SK-N-SH treated with all-trans-retinoic acid at 6 μM for 48 hours (cell line): ENCODE measurements at regions not wholly inside any gene's neighbourhood (a gene's known extent, or its start where the extent isn't known, plus 50 kb on each side); places are given as distances from the start of the nearest gene placed in this dataset.

ENCODE experiments used
- ATAC-seq: fragments of 200-7000 bp; cut with Tn5 transposase; 3 replicates; pipeline ENCODE4 v1.9.1; 2020; ENCODE audit warnings: mild to moderate bottlenecking, moderate library complexity
- BACH2 ChIP-seq: fragments of 250-450 bp; sonication (Bioruptor Pico); IDR thresholded peaks from 2 replicates; pipeline ENCODE4 v1.9.0; 2021; ENCODE audit warnings: mild to moderate bottlenecking, borderline replicate concordance
- CREB5 ChIP-seq: fragments of 250-450 bp; sonication (Bioruptor Pico); IDR thresholded peaks from 2 replicates; pipeline ENCODE4 v1.5.1; 2020; ENCODE audit warnings: low read depth, mild to moderate bottlenecking, moderate library complexity
- CSRNP3 ChIP-seq: fragments of 250-450 bp; sonication (Bioruptor Pico); IDR thresholded peaks from 2 replicates; pipeline ENCODE4 v1.5.1; 2021; ENCODE audit warnings: mild to moderate bottlenecking, moderate library complexity
- ESRRG ChIP-seq: fragments of 250-450 bp; sonication (Bioruptor Pico); IDR thresholded peaks from 2 replicates; pipeline ENCODE4 v1.6.1; 2021; ENCODE audit warnings: mild to moderate bottlenecking
- GLIS3 ChIP-seq: fragments of 250-450 bp; sonication (Bioruptor Pico); IDR thresholded peaks from 2 replicates; pipeline ENCODE4 v1.5.0; 2020; ENCODE audit warnings: mild to moderate bottlenecking, moderate library complexity
- ISL1 ChIP-seq: fragments of 250-450 bp; sonication (Bioruptor Pico); IDR thresholded peaks from 2 replicates; pipeline ENCODE4 v2.1.2; 2022; ENCODE audit warnings: mild to moderate bottlenecking, moderate library complexity
- OSR1 ChIP-seq: fragments of 250-450 bp; sonication (Bioruptor Pico); IDR thresholded peaks from 2 replicates; pipeline ENCODE4 v1.8.0; 2022; ENCODE audit warnings: moderate library complexity, mild to moderate bottlenecking, inconsistent platforms
- PATZ1 ChIP-seq: fragments of 250-450 bp; sonication (Bioruptor Pico); IDR thresholded peaks from 2 replicates; pipeline ENCODE4 v1.8.0; 2020; ENCODE audit warnings: mild to moderate bottlenecking, moderate library complexity, borderline replicate concordance
- POU6F1 ChIP-seq: fragments of 250-450 bp; sonication (Bioruptor Pico); IDR thresholded peaks from 2 replicates; pipeline ENCODE4 v1.8.0; 2021; ENCODE audit warnings: low read depth, mild to moderate bottlenecking, moderate library complexity, borderline replicate concordance
- PPARA ChIP-seq: fragments of 250-450 bp; sonication (Bioruptor Pico); IDR thresholded peaks from 2 replicates; pipeline ENCODE4 v1.5.0; 2020; ENCODE audit warnings: mild to moderate bottlenecking, borderline replicate concordance
- RARB ChIP-seq: fragments of 250-450 bp; sonication (Bioruptor Pico); IDR thresholded peaks from 2 replicates; pipeline ENCODE4 v1.8.0; 2021; ENCODE audit warnings: mild to moderate bottlenecking, moderate library complexity
- TCF4 ChIP-seq: fragments of 250-450 bp; sonication (Bioruptor Pico); IDR thresholded peaks from 2 replicates; pipeline ENCODE4 v1.8.0; 2021; ENCODE audit warnings: mild to moderate bottlenecking, moderate library complexity, borderline replicate concordance
- TOX ChIP-seq: fragments of 250-450 bp; sonication (Bioruptor Pico); IDR thresholded peaks from 2 replicates; pipeline ENCODE4 v1.8.0; 2021; ENCODE audit warnings: mild to moderate bottlenecking, moderate library complexity, borderline replicate concordance
- ZC3H10 ChIP-seq: fragments of 250-450 bp; sonication (Bioruptor Pico); IDR thresholded peaks from 2 replicates; pipeline ENCODE4 v1.5.1; 2021; ENCODE audit warnings: mild to moderate bottlenecking, moderate library complexity
- ZFP3 ChIP-seq: fragments of 250-450 bp; sonication (Bioruptor Pico); IDR thresholded peaks from 2 replicates; pipeline ENCODE4 v1.5.0; 2020; ENCODE audit warnings: mild to moderate bottlenecking, moderate library complexity
- ZFP30 ChIP-seq: fragments of 450-650 bp; formaldehyde crosslinking; IDR thresholded peaks from 2 replicates; pipeline ENCODE4 v1.5.0; 2022; ENCODE audit warnings: mild to moderate bottlenecking, moderate library complexity
- ZNF565 ChIP-seq: fragments of 450-650 bp; formaldehyde crosslinking; conservative IDR thresholded peaks from 2 replicates; pipeline ENCODE4 v1.5.0; 2020; ENCODE audit warnings: low read depth, mild to moderate bottlenecking, moderate library complexity
- ZNF8 ChIP-seq: fragments of 450-650 bp; formaldehyde crosslinking; IDR thresholded peaks from 2 replicates; pipeline ENCODE4 v1.5.0; 2020; ENCODE audit warnings: mild to moderate bottlenecking, moderate library complexity

GRCh38 chr6:33953171-33953570 is 149.4 kb upstream of the MLN start (continued):
- no peak for TF ChIP-seq CREB5 (CRISPR knock-in tag)
- TF ChIP-seq ESRRG (CRISPR knock-in tag): no peak
- TF ChIP-seq TCF4 (CRISPR knock-in tag): no peak
- TF ChIP-seq TOX (CRISPR knock-in tag): no peak
- TF ChIP-seq BACH2 (CRISPR knock-in tag): no peak
- TF ChIP-seq CSRNP3 (CRISPR knock-in tag): no peak

- no peak for ATAC-seq
- TF ChIP-seq PPARA (CRISPR knock-in tag) (no peak), ISL1 (CRISPR knock-in tag) (no peak), ZFP3 (CRISPR knock-in tag) (no peak), CSRNP3 (CRISPR knock-in tag) (no peak), ZNF8 (CRISPR knock-in tag) (no peak), ZC3H10 (CRISPR knock-in tag) (no peak), BACH2 (CRISPR knock-in tag) (no peak), GLIS3 (no peak), TOX (CRISPR knock-in tag) (no peak), RARB (CRISPR knock-in tag) (no peak), POU6F1 (CRISPR knock-in tag) (no peak), ZFP30 (no peak)
Measured at GRCh38 chr6:33952016-33952415, 148.2 kb upstream of the MLN start.

- no peak for ATAC-seq
- TF ChIP-seq RARB (CRISPR knock-in tag) (no peak), ZNF565 (CRISPR knock-in tag) (no peak), PATZ1 (CRISPR knock-in tag) (no peak), ZFP30 (no peak), ZC3H10 (CRISPR knock-in tag) (no peak), TOX (CRISPR knock-in tag) (no peak), ISL1 (CRISPR knock-in tag) (no peak), OSR1 (CRISPR knock-in tag) (no peak), CREB5 (CRISPR knock-in tag) (no peak), PPARA (CRISPR knock-in tag) (no peak)
Measured at GRCh38 chr6:33950891-33951889, 147.4 kb upstream of the MLN start.
